Common myeloid progenitor, CD34-positive (primary cell): ENCODE measurements at regions not wholly inside any gene's neighbourhood (a gene's known extent, or its start where the extent isn't known, plus 50 kb on each side); places are given as distances from the start of the nearest gene placed in this dataset.

Experiments used
- CTCF ChIA-PET: fragments of 350-600 bp; sonication (Branson Sonifier 250); formaldehyde crosslinking; loops from one replicate; lab custom pipeline; 2021; ENCODE audit warnings: antibody characterized with exemption; lab: Charles Lee
- POLR2A ChIA-PET: fragments of 350-600 bp; sonication (Branson Sonifier 250); formaldehyde crosslinking; loops from one replicate; lab custom pipeline; 2021; ENCODE audit warnings: antibody characterized with exemption; lab: Charles Lee
- DNase-seq, 3 donors: peaks; one replicate each; pipeline versions ENCODE4 v3.0.0 to v3.0.0-alpha.2; 2013
- H3K27ac ChIP-seq, 2 experiments: 1 replicate in 1 of 2; 2 replicates in 1 of 2; pipeline ENCODE4 v1.7.0; 2013; ENCODE audit warnings: inconsistent platforms in 2 of 2, low read length in 2 of 2, mild to moderate bottlenecking in 2 of 2, low read depth in 1 of 2, moderate library complexity in 1 of 2; ENCODE audit not compliant: severe bottlenecking in 2 of 2, insufficient read depth in 1 of 2, poor library complexity in 1 of 2
- H3K27me3 ChIP-seq, 5 experiments: replicated peaks in 2 of 5; 1 replicate in 3 of 5; 2 replicates in 2 of 5; pipeline versions ENCODE4 v1.6.1 to v1.7.0; 2013; ENCODE audit warnings: low read length in 4 of 5, mild to moderate bottlenecking in 2 of 5, moderate library complexity in 2 of 5, inconsistent platforms in 1 of 5; ENCODE audit not compliant: insufficient read depth in 5 of 5, control insufficient read depth in 4 of 5
- H3K36me3 ChIP-seq, 4 experiments: 1 replicate in 2 of 4; 2 replicates in 2 of 4; pipeline versions ENCODE4 v1.6.1 to v1.7.0; 2013; ENCODE audit warnings: low read length in 3 of 4, control low read depth in 1 of 4, mild to moderate bottlenecking in 1 of 4; ENCODE audit not compliant: control insufficient read depth in 4 of 4, insufficient read depth in 4 of 4
- H3K4me1 ChIP-seq, 4 experiments: 1 replicate in 3 of 4; 2 replicates in 1 of 4; pipeline versions ENCODE4 v1.6.1 to v1.7.1; 2013; ENCODE audit warnings: low read length in 3 of 4, mild to moderate bottlenecking in 3 of 4, control low read depth in 1 of 4, inconsistent platforms in 1 of 4, moderate library complexity in 1 of 4; ENCODE audit not compliant: control insufficient read depth in 4 of 4, insufficient read depth in 4 of 4; ENCODE audit errors: control extremely low read depth in 1 of 4
- H3K4me3 ChIP-seq, 7 experiments: 1 replicate in 4 of 7; 2 replicates in 3 of 7; pipeline versions ENCODE4 v1.5.1 to v1.7.0; 2013; ENCODE audit warnings: mild to moderate bottlenecking in 7 of 7, low read length in 6 of 7, moderate library complexity in 6 of 7, inconsistent platforms in 2 of 7, low read depth in 2 of 7, control low read depth in 1 of 7; ENCODE audit not compliant: insufficient read depth in 4 of 7, control insufficient read depth in 1 of 7; ENCODE audit errors: extremely low read depth in 1 of 7
- H3K9me3 ChIP-seq, 5 experiments: 1 replicate in 4 of 5; 2 replicates in 1 of 5; pipeline versions ENCODE4 v1.6.1 to v1.7.1; 2013; ENCODE audit warnings: low read length in 4 of 5, mild to moderate bottlenecking in 2 of 5, inconsistent platforms in 1 of 5, low read depth in 1 of 5, moderate library complexity in 1 of 5; ENCODE audit not compliant: control insufficient read depth in 4 of 5, insufficient read depth in 2 of 5; ENCODE audit errors: control extremely low read depth in 1 of 5
- WGBS: methylation state at CpG from one replicate; pipeline ENCODE4 v1.1.5; 2013; ENCODE audit not compliant: insufficient coverage; 5-methylcytosine and 5-hydroxymethylcytosine counted together

DNA sequence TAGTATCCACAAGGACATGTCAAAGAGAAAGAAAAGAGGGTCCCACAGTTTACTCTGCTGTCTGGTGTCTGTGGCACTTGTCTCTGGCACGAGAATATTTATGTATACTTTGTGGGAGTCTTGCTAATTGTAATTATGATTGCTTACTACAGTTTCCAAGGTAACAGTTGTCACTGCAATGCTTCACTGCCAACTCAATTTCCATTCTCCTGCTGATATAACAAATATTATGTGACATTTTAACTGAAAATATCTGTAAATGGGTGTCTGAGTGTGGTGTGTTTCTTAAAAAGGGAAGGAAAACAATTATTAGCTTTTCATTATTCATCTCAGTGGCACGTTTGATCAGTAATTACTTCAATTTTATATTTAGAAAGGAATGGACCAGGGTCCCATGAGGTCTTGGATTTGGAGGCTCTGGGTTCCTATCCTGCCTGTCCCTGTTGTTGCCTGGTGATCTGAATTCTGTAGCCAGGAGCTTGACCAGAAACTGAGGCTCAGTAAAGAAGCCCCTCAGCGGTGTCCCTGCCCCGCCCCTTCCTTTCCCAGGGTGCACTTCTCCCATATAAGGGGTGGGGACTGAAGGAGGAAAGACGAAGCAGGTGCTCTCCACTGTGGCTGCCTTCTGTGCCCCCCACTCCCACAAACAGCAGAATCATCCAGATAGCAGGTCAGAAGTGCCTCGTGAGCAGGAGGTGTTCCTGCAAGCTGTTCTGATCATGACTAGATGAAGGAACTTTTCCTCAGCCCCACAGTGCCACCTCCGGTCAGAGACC, 137.3 kb upstream of the KIF2A start:
- ChIA-PET POLR2A (no interaction called here), CTCF (interaction anchor here (1.0 kb wide), 1 partner anchor 53 kb away, joined by 3 read pairs; no protein-coding TSS in a partner anchor)
- Histone ChIP-seq H3K27ac (no peak overlapping the region), H3K27me3 (no peaks in the 10 kb centered on the region), H3K36me3 (no peaks in the 10 kb centered on the region), H3K4me1 (no peaks in the 10 kb centered on the region), H3K9me3 (no peaks in the 10 kb centered on the region), H3K4me3 (no peak overlapping the region)
- WGBS = 100% methylated on average over 1 of the region's 7 CpGs
- DNase-seq = no peak

DNA sequence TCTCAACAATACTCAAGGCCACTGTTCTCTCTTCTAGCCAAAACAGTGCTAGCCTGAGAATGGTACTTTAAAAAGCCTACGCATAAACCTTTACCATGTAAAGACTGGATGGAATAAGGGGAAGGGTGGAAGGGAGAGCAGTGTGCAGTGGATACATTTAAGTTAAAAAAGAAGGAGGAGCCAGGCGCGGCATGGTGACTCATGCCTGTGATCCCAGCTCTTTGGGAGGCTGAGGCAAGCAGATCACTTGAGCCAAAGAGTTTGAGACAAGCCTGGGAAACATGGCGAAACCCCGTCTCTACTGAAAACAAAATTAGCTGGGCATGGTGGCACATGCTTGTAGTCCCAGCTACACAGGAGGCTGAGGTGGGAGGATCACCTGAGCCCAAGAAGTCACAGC, 127.7 kb upstream of the KIF2A start:
- no peak overlapping the region for H3K4me3 ChIP-seq
- H3K27me3 ChIP-seq = no peaks in the 10 kb centered on the region
- no peak overlapping the region for H3K27ac ChIP-seq
- POLR2A ChIA-PET = no interaction called here
- DNase-seq = no peak
- H3K36me3 ChIP-seq = no peaks in the 10 kb centered on the region
- 100% methylated on average over 4 of the region's 5 CpGs for WGBS
- CTCF ChIA-PET = no interaction called here
- H3K9me3 ChIP-seq = no peaks in the 10 kb centered on the region
- H3K4me1 ChIP-seq = no peaks in the 10 kb centered on the region

DNA sequence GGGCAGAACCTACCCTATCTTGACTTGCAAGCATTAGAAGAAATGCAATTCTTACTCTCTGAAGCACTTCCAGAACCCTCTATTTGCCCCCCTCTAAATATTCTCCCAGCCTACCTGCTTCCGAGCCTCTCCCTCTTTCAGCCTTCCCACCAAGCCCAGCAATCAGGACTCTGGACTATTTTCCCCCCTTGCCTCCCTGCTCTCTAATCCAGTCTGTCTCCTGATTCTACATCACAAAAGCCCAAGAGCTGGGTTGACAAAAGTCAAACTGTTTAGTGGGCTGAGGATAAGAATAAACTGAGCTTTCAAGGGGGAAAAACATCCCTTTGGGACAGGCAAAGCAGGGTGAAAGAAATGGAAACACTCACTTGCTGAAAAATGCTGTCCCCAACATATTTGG, 123.2 kb upstream of the KIF2A start:
- Histone ChIP-seq H3K9me3 (no peaks in the 10 kb centered on the region), H3K27me3 (no peaks in the 10 kb centered on the region), H3K27ac (no peak overlapping the region), H3K4me3 (no peak overlapping the region), H3K36me3 (no peaks in the 10 kb centered on the region), H3K4me1 (no peaks in the 10 kb centered on the region)
- ChIA-PET POLR2A (no interaction called here), CTCF (no interaction called here)
- WGBS = 100% methylated on average over 1 of the region's 1 CpG
- DNase-seq = no peak

- H3K4me3 ChIP-seq = no peak overlapping the region
- no peak overlapping the region for H3K27ac ChIP-seq
- H3K27me3 ChIP-seq = no peaks in the 10 kb centered on the region
- no peaks in the 10 kb centered on the region for H3K9me3 ChIP-seq
- DNase-seq = no peak
- H3K4me1 ChIP-seq = no peaks in the 10 kb centered on the region
- ChIA-PET POLR2A (no interaction called here), CTCF (no interaction called here)
- WGBS = 100% methylated on average over 1 of the region's 1 CpG
- no peaks in the 10 kb centered on the region for H3K36me3 ChIP-seq
Observed at GRCh38 chr5:62183727-62184126, 122.3 kb upstream of the KIF2A start.

GRCh38 chr5:62184444-62184843, 121.6 kb upstream of the KIF2A start:
- Histone ChIP-seq H3K27ac (no peak overlapping the region), H3K27me3 (no peaks in the 10 kb centered on the region), H3K36me3 (no peaks in the 10 kb centered on the region), H3K4me3 (no peak overlapping the region), H3K9me3 (no peaks in the 10 kb centered on the region), H3K4me1 (no peaks in the 10 kb centered on the region)
- ChIA-PET POLR2A (no interaction called here), CTCF (no interaction called here)
- no peak for DNase-seq
- WGBS = 100% methylated on average over 1 of the region's 1 CpG

DNA sequence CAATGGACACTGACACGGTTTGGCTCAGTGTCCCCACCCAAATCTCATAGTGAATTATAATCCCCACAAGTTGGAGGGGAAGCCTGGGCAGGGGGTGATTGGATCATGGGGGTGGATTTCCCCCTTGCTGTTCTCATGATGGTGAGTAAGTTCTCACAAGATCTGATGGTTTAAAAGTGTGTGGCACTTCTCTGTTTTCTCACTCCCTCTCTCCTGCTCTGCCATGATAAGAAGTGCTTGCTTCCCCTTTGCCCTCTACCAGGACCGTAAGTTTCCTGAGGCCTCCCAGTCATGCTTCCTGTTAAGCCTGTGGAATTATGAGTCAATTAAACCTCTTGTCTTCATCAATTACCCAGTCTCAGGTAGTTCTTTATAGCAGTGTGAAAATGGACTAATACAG, 115.8 kb upstream of the KIF2A start:
- POLR2A ChIA-PET = no interaction called here
- H3K9me3 ChIP-seq = peaks cover 0 to 26% (median 11%) of the 10 kb centered on the region in 5 experiments
- WGBS = 25% methylated on average over 1 of the region's 2 CpGs

DNA sequence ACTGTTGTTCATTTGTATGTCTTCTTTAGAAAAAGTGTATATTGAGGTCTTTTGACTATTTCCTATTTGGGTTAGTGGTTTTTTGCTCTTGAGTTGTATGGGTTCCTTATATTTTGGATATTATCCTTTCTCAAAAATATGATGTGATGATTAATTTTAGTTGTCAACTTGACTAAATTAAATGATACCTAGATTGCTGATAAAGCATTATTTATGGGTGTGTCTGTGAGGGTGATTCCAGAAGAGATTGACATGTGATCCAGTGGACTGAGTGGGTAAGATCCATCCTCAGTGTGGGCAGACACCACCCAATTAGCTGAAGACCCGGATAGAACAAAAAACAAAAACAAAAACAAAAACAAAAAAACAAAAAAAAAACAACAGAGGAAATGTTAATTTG, 115.1 kb upstream of the KIF2A start:
- no peak overlapping the region for H3K27ac ChIP-seq
- peaks cover 0 to 26% (median 11%) of the 10 kb centered on the region in 5 experiments for H3K9me3 ChIP-seq
- no peak for DNase-seq
- ChIA-PET CTCF (no interaction called here), POLR2A (no interaction called here)
- H3K36me3 ChIP-seq = no peaks in the 10 kb centered on the region
- WGBS = no CpG with 5 or more reads among the region's 1 CpG
- no peaks in the 10 kb centered on the region for H3K27me3 ChIP-seq
- H3K4me1 ChIP-seq = peaks cover 0 to 3% (median 0%) of the 10 kb centered on the region in 4 experiments
- no peak overlapping the region for H3K4me3 ChIP-seq

More for the DNA sequence above, 115.8 kb upstream of the KIF2A start:
- no peaks in the 10 kb centered on the region for H3K36me3 ChIP-seq
- DNase-seq = peak; percentile 20 to 65 (median 50)
- CTCF ChIA-PET = interaction anchor here (1.5 kb wide), 1 partner anchor 8 kb away, joined by 3 read pairs; no protein-coding TSS in a partner anchor
- no peak overlapping the region for H3K4me3 ChIP-seq
- no peaks in the 10 kb centered on the region for H3K27me3 ChIP-seq
- peaks cover 0 to 3% (median 0%) of the 10 kb centered on the region in 4 experiments for H3K4me1 ChIP-seq
- H3K27ac ChIP-seq = no peak overlapping the region
